ENCODE measurements at regions not wholly inside any gene's neighbourhood (a gene's known extent, or its start where the extent isn't known, plus 50 kb on each side); places are given as distances from the start of the nearest gene placed in this dataset.

GRCh38 chr1:84757301-84757700, 67.0 kb upstream of the SSX2IP start:
- no peak for TF ChIP-seq ZNF274 (IDR thresholded peaks at IDR 0.05; ENCODE audit: low read depth, low read length)
- TF ChIP-seq SUZ12 (IDR thresholded peaks at IDR 0.05; ENCODE audit: extremely low read depth, insufficient read depth, insufficient read length), result no peak
